ENCODE measurements at regions not wholly inside any gene's neighbourhood (a gene's known extent, or its start where the extent isn't known, plus 50 kb on each side); places are given as distances from the start of the nearest gene placed in this dataset.
"Not testable (repeated sequence)": the region's sequence is repeated elsewhere in the genome, so short reads cannot be mapped to it uniquely, and the experiment has no call there.

DNA sequence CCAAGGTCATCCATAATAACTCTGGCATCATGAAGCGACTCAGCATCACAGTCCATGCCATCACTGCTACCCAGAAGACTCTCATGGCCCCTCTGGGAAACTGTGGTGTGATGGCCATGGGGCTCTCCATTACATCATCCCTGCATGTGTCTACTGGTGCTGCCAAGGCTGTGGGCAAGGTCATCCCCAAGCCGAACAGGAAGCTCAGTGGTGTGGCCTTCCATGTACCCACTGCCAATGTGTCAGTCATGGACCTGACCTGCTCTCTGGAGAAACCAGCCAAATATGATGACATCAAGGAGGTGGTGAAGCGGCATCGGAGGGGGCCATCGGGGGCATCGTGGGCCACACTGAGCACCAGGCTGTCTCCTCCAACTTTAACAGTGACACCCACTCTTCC, 65.1 kb upstream of the ARHGAP29 start:
- DNase-seq, result no peak

DNA sequence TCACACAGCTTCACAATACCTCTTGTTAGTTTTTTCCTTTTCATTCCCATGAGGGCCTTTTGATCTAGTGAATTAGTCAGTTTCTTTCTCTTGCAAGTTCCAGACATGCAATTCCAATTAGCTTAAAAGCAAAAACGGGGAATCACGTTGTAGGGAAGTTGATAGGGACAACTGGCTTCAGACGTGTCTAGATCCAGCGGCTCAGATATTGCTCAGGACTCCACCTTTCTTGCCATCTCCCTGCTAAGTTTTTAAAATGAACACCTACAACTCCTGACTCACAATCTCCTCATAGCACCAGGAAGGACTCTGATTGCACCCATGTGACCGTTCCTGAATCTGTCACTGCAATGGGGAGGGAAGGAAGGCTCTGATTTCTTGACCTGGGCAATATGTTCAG, 63.8 kb upstream of the ARHGAP29 start:
- DNase-seq, result no peak

DNA sequence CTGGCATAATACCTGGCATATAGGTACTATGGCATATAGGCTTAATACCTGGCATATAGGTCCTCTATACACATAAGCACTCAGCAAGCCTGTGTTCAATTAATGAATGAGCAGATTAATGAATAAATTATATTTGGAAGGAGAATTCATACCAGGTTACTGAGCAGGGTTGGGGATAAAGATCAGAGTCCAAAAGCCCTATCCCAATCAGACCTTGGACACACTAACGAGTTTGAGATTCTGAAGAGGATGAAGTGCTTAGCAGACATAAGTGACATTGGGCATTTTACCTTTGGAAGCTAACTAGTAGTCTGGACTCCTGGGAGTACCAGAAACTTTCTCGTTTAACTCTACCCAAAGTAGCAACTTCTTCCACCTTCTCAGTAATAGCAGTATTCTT, 63.3 kb upstream of the ARHGAP29 start:
- no peak for DNase-seq

DNA sequence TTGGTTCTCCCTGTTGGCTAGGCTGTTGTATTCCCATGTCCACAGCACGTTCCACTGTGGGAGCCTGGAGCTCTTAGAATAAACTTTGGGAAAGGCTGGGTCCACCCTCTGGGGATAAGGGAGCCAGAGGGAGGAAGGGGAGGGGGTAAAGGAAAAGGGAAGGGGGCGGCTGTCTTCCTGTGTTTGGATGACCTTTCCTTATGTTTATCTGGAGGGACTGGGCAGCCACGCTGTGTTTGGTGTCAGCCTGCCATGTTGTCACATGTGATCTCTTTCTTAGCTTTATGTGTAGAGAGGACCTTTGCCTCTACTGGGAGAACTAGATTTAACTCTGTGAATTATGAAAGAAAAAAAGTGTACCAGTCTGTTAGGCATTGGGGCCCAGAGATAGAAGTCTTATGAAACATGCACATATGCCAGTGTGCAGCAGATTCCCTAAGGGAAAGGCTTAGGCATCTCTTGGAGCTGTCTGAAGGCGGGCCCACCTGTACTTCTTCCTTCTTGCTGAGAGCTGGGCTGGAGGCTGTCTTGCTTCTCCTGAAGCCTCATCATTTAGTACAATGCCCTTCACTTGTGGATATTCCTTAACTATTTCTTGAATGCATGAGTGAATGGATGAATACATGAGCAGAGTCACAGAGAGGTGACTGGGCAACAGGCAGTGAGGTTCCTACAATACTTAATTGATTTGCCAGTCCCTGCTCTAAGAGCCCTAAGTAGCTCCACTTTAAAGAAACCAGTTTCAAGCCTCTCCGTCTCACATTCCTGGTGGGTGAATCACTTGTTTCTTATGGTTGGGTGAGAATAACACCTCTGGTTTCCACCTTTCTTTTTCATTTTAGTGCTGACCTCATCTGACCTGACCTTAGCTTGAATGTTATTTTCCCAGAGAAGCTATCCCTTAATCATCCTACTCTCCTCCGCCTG, 62.5 kb upstream of the ARHGAP29 start:
- DNase-seq, result no peak

DNA sequence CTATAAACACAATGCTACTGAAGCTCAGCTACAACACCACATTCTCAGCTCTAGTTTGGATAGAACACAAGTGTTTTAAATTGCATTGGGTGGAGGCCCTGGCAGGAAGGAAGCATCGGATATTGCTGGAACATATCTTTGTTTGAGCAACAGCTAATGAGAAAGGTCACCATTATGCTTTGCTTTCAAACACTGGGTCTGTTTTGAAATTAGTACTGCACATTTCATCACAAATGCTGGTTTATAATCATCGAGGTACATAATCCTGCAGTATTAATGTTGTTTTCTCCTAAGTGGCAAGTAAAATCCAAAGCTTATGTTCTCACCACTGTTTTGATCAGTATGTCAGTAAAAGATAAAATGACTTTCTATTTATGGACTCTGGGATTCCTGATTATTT, 61.5 kb upstream of the ARHGAP29 start:
- no peak for DNase-seq

DNA sequence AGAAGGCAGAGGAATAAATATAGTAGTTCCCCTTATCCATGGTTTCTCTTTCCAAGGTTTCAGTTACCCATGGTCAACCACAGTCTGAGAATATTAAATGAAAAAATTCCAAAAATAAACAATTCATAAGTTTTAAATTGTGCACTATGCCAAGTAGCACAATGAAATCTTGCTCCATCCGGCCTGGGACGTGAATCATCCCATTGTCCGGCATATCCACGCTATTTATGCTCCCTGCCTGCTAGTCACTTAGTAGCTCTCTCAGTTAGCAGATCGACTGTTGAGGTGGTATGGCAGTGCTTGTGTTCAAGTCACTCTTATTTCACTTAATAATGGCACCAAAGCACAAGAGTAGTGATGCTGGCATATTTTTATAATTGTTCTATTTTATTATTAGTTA, 58.6 kb upstream of the ARHGAP29 start:
- no peak for DNase-seq

DNA sequence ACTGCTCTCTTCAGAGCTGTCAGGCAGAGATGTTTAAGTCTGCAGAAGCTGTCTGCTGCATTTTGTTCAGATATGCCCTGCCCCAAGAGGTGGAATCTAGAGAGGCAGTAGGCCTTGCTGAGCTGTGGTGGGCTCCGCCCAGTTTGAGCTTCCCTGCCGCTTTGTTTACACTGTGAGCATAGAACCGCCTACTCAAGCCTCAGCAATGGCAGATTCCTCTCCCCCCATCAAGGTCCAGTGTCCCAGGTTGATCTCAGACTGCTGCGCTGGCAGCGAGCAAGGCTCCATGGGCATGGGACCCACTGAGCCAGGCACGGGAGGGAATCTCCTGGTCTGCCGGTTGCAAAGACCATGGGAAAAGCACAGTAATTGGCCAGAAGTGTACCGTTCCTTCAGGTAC, 55.6 kb upstream of the ARHGAP29 start:
- DNase-seq, result not testable (repeated sequence)

DNA sequence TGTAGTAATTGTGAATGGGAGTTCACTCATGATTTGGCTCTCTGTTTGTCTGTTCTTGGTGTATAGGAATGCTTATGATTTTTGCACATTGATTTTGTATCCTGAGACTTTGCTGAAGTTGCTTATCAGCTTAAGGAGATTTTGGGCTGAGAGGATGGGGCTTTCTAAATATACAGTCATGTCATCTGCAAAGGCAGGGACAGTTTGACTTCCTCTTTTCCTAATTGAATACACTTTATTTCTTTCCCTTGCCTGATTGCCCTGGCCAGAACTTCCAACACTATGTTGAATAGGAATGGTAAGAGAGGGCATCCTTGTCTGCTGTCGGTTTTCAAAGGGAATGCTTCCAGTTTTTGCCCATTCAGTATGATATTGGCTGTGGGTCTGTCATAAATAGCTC, 51.9 kb upstream of the ARHGAP29 start:
- DNase-seq, result not testable (repeated sequence)

Data from CD4-positive, alpha-beta T cell treated with Interleukin-1 beta for 1 hour (primary cell).